Muscle layer of colon (tissue), 2 donors: ENCODE measurements at regions not wholly inside any gene's neighbourhood (a gene's known extent, or its start where the extent isn't known, plus 50 kb on each side); places are given as distances from the start of the nearest gene placed in this dataset.
"Not testable (repeated sequence)": the region's sequence is repeated elsewhere in the genome, so short reads cannot be mapped to it uniquely, and the experiment has no call there.

ENCODE experiments used
- H3K27ac ChIP-seq: one replicate; pipeline ENCODE4 v1.7.0; 2013; ENCODE audit warnings: low read depth, mild to moderate bottlenecking, low read length, moderate library complexity
- H3K27me3 ChIP-seq, 2 donors: one replicate each; pipeline ENCODE4 v1.7.0; 2013; ENCODE audit warnings: low read length in 2 of 2, mild to moderate bottlenecking in 2 of 2; ENCODE audit not compliant: insufficient read depth in 2 of 2, control insufficient read depth in 1 of 2
- H3K36me3 ChIP-seq: one replicate; pipeline ENCODE4 v1.7.0; 2013; ENCODE audit warnings: mild to moderate bottlenecking, low read length; ENCODE audit not compliant: insufficient read depth
- H3K4me1 ChIP-seq: one replicate; pipeline ENCODE4 v1.7.0; 2013; ENCODE audit warnings: mild to moderate bottlenecking, low read length; ENCODE audit not compliant: insufficient read depth
- H3K4me3 ChIP-seq, 2 donors: one replicate each; pipeline ENCODE4 v1.7.0; 2013; ENCODE audit warnings: low read length in 2 of 2, low read depth in 1 of 2, mild to moderate bottlenecking in 1 of 2, moderate library complexity in 1 of 2
- H3K9ac ChIP-seq: one replicate; pipeline ENCODE4 v1.7.0; 2013; ENCODE audit warnings: low read length
- H3K9me3 ChIP-seq: one replicate; pipeline ENCODE4 v1.7.0; 2013; ENCODE audit warnings: mild to moderate bottlenecking, low read length
- donor health status: abdominal sarcoma.
- donor health status: Adenocarcinoma of cecum.

DNA sequence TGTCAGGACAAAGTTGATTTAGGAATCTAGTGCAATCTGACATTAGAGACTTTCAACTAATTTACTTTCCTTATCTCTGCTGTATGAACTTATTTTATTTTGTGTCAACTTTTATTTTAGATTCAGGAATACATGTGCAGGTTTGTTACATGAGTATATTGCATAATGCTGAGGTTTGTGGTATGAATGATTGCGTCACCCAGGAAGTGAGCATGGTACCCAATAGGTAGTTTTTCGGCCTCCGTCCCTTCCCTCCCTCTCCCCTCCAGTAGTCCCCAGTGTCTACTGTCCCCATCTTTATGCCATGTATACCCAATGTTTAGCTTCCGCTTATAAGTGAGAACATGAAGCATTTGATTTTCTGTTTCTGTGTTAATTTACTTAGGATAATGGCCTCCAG, 68.7 kb upstream of the TEX13D start:
- no peak overlapping the region for H3K27ac ChIP-seq
- H3K4me1 ChIP-seq = no peaks in the 10 kb centered on the region

DNA sequence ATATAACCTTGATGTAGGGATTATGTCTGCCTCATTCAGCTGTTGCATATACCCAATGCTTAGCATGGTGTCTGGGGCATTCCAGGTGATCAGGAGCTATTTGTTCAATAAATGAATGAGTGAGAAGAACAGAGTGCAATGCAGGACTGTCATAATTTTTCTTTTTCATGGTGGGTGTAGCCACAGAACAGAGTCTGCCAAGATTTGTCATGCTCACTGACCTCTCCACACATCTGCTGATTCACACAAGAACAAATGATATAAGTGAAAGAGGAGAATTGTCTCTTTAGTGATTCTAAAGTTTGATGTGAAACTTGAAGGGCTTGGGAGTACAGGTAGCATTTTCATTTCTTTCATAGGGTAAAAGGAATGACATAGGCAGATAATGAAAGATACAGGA, 64.4 kb upstream of the TEX13D start:
- no peak overlapping the region for H3K9ac ChIP-seq
- no peaks in the 10 kb centered on the region for H3K9me3 ChIP-seq
- H3K4me1 ChIP-seq = peaks cover 17% of the 10 kb centered on the region
- H3K36me3 ChIP-seq = no peaks in the 10 kb centered on the region
- no peaks in the 10 kb centered on the region for H3K27me3 ChIP-seq
- no peak overlapping the region for H3K27ac ChIP-seq
- no peak overlapping the region for H3K4me3 ChIP-seq

More for the DNA sequence above, 68.7 kb upstream of the TEX13D start:
- Histone ChIP-seq H3K9me3 (no peaks in the 10 kb centered on the region), H3K9ac (no peak overlapping the region), H3K36me3 (no peaks in the 10 kb centered on the region), H3K27me3 (no peaks in the 10 kb centered on the region), H3K4me3 (no peak overlapping the region)

DNA sequence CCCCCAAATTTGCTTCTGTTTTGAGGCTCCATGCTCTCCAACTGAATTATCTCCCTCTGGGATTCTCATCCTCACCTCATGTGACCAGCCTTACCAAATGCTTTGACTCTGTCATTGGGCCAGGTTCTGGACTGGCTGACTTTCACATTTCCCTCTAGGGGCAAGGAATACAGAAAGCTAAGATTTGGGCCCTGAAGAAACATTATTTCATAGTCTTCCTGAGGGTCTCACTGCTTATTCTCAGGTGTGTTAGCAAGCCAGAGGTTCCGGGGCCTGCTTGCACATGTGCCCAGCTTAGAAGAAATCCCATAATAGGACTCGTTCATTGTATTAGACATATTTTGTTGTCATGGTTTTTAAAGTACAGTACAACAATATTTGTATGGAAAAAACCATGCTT, 62.6 kb upstream of the TEX13D start:
- no peaks in the 10 kb centered on the region for H3K27me3 ChIP-seq
- H3K36me3 ChIP-seq = no peaks in the 10 kb centered on the region
- H3K27ac ChIP-seq = peak overlapping the region; percentile 19
- no peak overlapping the region for H3K4me3 ChIP-seq
- H3K9me3 ChIP-seq = no peaks in the 10 kb centered on the region
- H3K9ac ChIP-seq = no peak overlapping the region
- peaks cover 17% of the 10 kb centered on the region for H3K4me1 ChIP-seq

DNA sequence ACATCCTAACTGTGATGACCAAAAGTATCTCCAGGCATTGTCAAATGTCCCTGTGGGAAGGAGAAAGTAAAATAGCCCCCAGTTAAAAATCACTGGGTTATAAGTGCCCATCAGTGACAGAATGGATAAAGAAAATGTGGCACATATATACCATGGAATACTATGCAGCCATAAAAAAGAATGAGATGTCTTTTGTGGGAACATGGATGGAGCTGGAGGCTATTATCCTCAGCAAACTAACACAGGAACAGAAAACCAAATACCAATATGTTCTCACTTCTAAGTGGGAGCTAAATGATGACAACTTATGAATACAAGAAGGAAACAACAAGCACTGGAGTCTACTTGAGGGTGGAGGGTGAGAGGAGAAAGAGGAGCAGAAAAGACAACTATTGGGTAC, 60.9 kb upstream of the TEX13D start:
- not testable (repeated sequence) for H3K27me3 ChIP-seq, H3K36me3 ChIP-seq, H3K9ac ChIP-seq, H3K4me3 ChIP-seq, H3K9me3 ChIP-seq
- H3K27ac ChIP-seq = peak overlapping the region; percentile 52
- peaks cover 22% of the 10 kb centered on the region for H3K4me1 ChIP-seq

DNA sequence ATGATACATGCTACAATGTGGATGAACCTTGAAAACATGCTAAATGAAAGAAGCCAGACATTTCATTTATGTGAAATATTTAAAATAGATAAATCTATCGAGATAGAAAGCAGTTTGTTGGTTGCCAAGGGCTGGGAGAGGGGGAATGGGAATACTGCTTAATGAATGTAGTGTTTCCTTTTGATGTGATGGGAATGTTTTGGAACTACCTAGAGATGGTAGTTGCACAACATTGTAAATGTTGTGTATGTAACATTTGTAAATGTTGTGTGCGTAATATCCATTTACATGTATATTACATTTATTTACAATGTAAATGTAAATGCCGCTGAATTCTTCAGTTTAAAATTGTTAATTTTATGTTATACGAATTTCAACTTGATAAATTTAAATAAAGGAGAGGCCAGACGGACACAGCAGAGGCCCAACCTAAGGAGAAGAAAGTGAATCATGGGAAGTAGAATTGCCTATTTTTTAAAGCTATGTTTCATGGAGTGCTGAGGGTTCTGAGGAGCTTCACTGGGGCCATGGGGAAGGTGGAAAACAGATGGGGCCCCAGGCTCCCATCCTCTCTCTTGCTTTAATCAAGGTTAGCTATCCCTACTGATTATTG, 60.0 kb upstream of the TEX13D start:
- H3K4me3 ChIP-seq = no peak overlapping the region
- no peaks in the 10 kb centered on the region for H3K9me3 ChIP-seq
- no peaks in the 10 kb centered on the region for H3K27me3 ChIP-seq
- peaks cover 22% of the 10 kb centered on the region for H3K4me1 ChIP-seq
- no peak overlapping the region for H3K27ac ChIP-seq
- H3K9ac ChIP-seq = no peak overlapping the region
- H3K36me3 ChIP-seq = no peaks in the 10 kb centered on the region

DNA sequence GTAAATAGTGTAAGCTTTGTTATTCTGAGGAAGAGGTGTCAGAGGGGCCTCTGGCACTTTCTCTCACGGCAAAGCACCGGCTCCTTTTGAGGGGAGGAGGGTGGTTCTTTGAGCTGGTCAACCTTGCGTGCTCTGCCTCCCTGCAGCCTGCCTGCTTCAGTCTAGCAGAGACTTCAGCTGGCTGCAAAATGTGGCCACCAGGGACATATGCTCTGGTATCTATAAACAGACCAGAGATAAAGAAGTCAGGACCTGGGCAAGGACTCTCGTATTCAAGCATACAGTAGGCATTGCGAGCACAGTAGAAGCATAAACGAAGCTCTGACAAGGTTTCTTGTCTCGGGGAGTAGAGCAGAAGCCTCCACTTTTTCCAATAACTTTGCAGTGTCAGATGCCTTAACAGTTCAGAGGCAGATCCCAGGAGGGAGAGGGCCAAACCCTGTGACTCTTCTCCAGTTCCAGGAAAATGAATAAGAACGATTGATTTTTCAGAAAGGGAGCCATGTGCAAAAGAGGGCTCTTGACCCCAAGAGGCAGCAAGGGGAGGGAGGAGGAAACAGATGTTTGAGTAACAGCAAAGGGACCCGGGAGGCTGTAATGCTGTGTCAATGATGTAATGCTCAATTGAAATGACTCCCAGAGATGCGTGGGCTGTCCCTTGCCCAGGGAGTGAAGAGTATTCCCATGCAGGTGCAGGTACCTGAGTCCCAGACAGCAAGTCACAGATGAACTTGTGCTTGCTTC, 57.9 kb upstream of the TEX13D start:
- no peaks in the 10 kb centered on the region for H3K9me3 ChIP-seq
- H3K4me1 ChIP-seq = peaks cover 21% of the 10 kb centered on the region
- H3K27ac ChIP-seq = no peak overlapping the region
- no peaks in the 10 kb centered on the region for H3K36me3 ChIP-seq
- H3K9ac ChIP-seq = no peak overlapping the region
- H3K27me3 ChIP-seq = no peaks in the 10 kb centered on the region
- no peak overlapping the region for H3K4me3 ChIP-seq

DNA sequence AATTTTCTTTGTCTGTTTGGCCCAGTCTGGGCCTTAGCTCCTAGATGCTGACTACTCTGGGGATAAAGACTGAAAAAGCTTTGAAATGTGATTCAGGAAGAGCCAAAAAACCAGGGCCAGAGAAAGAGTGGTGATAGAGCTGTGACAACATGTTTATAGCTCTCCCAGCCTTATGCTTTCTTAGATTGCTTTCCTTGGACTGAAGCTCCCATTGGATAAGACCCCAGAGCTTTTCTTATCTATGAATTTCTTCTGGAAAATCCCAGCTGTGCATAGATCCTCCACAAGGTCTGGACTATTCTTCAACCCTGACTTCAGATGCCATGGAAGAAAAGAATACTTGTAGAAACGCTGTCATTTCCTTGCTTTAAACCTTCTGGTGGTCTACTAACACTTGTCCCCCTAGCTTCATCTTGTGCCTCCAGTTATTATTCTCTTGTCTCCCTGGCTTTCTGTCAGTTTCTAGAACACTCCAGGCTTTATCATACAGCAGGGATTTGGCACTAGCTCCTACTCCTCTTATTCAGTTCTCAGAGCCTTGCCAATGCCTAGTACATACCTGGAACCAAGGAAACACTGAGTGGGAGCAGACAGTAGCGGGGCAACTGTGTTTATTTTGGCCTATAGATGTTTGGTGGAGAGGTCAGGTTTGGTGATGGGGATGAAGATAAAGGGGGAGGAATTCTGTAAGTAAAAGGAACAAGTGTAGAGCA, 57.1 kb upstream of the TEX13D start:
- H3K4me1 ChIP-seq = peaks cover 13% of the 10 kb centered on the region
- no peak overlapping the region for H3K27ac ChIP-seq
- no peaks in the 10 kb centered on the region for H3K9me3 ChIP-seq
- no peak overlapping the region for H3K9ac ChIP-seq
- no peak overlapping the region for H3K4me3 ChIP-seq
- H3K36me3 ChIP-seq = no peaks in the 10 kb centered on the region
- no peaks in the 10 kb centered on the region for H3K27me3 ChIP-seq

DNA sequence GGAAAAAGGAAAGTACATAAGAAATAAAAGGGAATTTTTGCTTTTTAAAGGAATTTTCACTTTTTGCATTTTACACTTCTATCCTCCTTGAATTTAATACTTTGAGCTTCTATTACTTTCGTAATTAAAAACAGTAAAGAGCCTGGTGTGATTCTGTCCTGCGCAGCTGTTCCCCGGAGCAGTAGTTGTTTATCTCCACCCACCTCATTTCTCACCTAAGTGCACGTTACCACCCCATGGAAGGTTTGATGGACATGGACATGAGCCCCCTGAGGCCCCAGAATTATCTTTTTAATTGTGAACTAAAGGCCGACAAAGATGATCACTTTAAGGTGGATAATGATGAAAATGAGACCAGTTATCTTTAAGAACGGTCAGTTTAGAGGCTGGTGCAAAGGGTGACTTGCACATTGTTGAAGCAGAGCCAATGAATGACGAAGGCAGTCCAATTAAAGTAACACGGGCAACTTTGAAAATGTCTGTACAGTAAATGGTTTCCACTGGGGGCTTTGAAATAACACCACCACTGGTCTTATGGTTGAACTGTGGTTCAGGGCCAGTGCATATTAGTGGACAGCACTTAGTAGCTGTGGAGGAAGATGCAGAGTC, 52.1 kb upstream of the TEX13D start:
- Histone ChIP-seq H3K9ac (no peak overlapping the region), H3K4me1 (peaks cover 4% of the 10 kb centered on the region), H3K36me3 (no peaks in the 10 kb centered on the region), H3K4me3 (no peak overlapping the region), H3K27ac (no peak overlapping the region), H3K9me3 (no peaks in the 10 kb centered on the region), H3K27me3 (no peaks in the 10 kb centered on the region)

DNA sequence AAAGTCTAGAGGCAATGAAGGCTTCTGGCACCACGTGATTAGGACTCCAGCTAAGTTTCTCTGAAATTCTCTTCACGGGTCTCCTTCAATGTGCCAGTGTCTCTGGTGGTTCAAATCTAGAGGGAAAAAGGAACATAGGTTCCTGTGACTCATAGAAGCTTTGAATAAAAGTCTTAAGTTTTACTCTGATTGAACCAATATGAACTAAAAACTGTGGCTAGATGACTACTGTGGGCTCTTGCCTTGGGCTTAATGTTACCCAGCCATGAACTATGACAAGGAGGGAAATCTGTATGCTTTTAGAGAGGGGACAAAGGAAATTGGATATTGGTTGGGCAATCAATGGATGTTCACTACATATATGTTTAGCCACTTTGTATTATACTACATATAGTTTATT, 49.9 kb upstream of the TEX13D start:
- Histone ChIP-seq H3K36me3 (no peaks in the 10 kb centered on the region), H3K27ac (no peak overlapping the region), H3K4me1 (no peaks in the 10 kb centered on the region), H3K9me3 (no peaks in the 10 kb centered on the region), H3K4me3 (no peak overlapping the region), H3K9ac (no peak overlapping the region), H3K27me3 (no peaks in the 10 kb centered on the region)
